NT2/D1 (cell line): ENCODE measurements at regions not wholly inside any gene's neighbourhood (a gene's known extent, or its start where the extent isn't known, plus 50 kb on each side); places are given as distances from the start of the nearest gene placed in this dataset.

Experiments used
- DNase-seq: peaks from one replicate; pipeline ENCODE4 v3.0.0-alpha.2; 2011; ENCODE audit warnings: low read depth, low spot score
- H3K27me3 ChIP-seq: 2 replicates; pipeline ENCODE4 v1.6.0; 2011; ENCODE audit warnings: mild to moderate bottlenecking; ENCODE audit not compliant: insufficient read length, insufficient read depth
- H3K36me3 ChIP-seq: 2 replicates; pipeline ENCODE4 v1.6.1; 2011; ENCODE audit warnings: mild to moderate bottlenecking, low read length, mixed read lengths; ENCODE audit not compliant: insufficient read depth, insufficient read length
- H3K4me1 ChIP-seq: 2 replicates; pipeline ENCODE4 v1.5.1; 2011; ENCODE audit not compliant: insufficient read depth, insufficient read length
- H3K4me3 ChIP-seq: 2 replicates; pipeline ENCODE4 v1.5.1; 2011; ENCODE audit warnings: low read depth; ENCODE audit not compliant: insufficient read length
- H3K9ac ChIP-seq: 2 replicates; pipeline ENCODE4 v1.6.0; 2011; ENCODE audit warnings: low read depth; ENCODE audit not compliant: insufficient read length
- H3K9me3 ChIP-seq: 2 replicates; pipeline ENCODE4 v1.5.1; 2011; ENCODE audit warnings: mild to moderate bottlenecking, low read length; ENCODE audit not compliant: insufficient read depth
- SUZ12 ChIP-seq: IDR thresholded peaks from 2 replicates; pipeline ENCODE4 v1.6.1; 2011; ENCODE audit not compliant: insufficient read length, insufficient read depth; ENCODE audit errors: extremely low read depth
- YY1 ChIP-seq: IDR thresholded peaks from 2 replicates; pipeline ENCODE4 v1.6.1; 2011; ENCODE audit not compliant: insufficient read length, insufficient read depth
- ZNF274 ChIP-seq: IDR thresholded peaks from 2 replicates; pipeline ENCODE4 v1.6.1; 2011; ENCODE audit warnings: mild to moderate bottlenecking, low read depth, low read length

GRCh38 chr1:36579039-36579438 lies 96.3 kb upstream of the CSF3R start:
- H3K9me3 ChIP-seq = no peaks in the 10 kb centered on the region
- H3K4me1 ChIP-seq = peaks cover 19% of the 10 kb centered on the region
- H3K4me3 ChIP-seq = no peak overlapping the region
- no peaks in the 10 kb centered on the region for H3K36me3 ChIP-seq
- H3K9ac ChIP-seq = no peak overlapping the region
- TF ChIP-seq ZNF274 (no peak), SUZ12 (no peak), YY1 (no peak)
- peaks cover 3% of the 10 kb centered on the region for H3K27me3 ChIP-seq
- no peak for DNase-seq

- no peak for TF ChIP-seq ZNF274
- TF ChIP-seq SUZ12 = no peak
- TF ChIP-seq YY1 = no peak
- H3K9me3 ChIP-seq = no peaks in the 10 kb centered on the region
- no peak for DNase-seq
- peaks cover 10% of the 10 kb centered on the region for H3K27me3 ChIP-seq
- H3K9ac ChIP-seq = peak overlapping the region; percentile 37
- H3K4me1 ChIP-seq = peaks cover 7% of the 10 kb centered on the region
- H3K4me3 ChIP-seq = no peak overlapping the region
- no peaks in the 10 kb centered on the region for H3K36me3 ChIP-seq
Measured at GRCh38 chr1:36576551-36577110, 93.9 kb upstream of the CSF3R start.

GRCh38 chr1:36576118-36576517 lies 93.4 kb upstream of the CSF3R start:
- Histone ChIP-seq H3K4me3 (no peak overlapping the region), H3K27me3 (peaks cover 10% of the 10 kb centered on the region), H3K36me3 (no peaks in the 10 kb centered on the region), H3K4me1 (peaks cover 7% of the 10 kb centered on the region), H3K9ac (peak overlapping the region; percentile 37), H3K9me3 (no peaks in the 10 kb centered on the region)
- no peak for TF ChIP-seq SUZ12
- peak; percentile 65 for DNase-seq

- peaks cover 7% of the 10 kb centered on the region for H3K27me3 ChIP-seq
- H3K9ac ChIP-seq = no peak overlapping the region
- no peak for TF ChIP-seq SUZ12
- no peak for TF ChIP-seq YY1
- TF ChIP-seq ZNF274 = no peak
- no peaks in the 10 kb centered on the region for H3K36me3 ChIP-seq
- H3K9me3 ChIP-seq = no peaks in the 10 kb centered on the region
- no peak overlapping the region for H3K4me3 ChIP-seq
- no peak for DNase-seq
- H3K4me1 ChIP-seq = peaks cover 4% of the 10 kb centered on the region
Measured at GRCh38 chr1:36573445-36573844, 90.7 kb upstream of the CSF3R start.

- Histone ChIP-seq H3K4me1 (peaks cover 4% of the 10 kb centered on the region), H3K9ac (no peak overlapping the region), H3K4me3 (no peak overlapping the region), H3K27me3 (peaks cover 7% of the 10 kb centered on the region), H3K9me3 (no peaks in the 10 kb centered on the region), H3K36me3 (no peaks in the 10 kb centered on the region)
- DNase-seq = no peak
- TF ChIP-seq ZNF274 (no peak), YY1 (no peak), SUZ12 (no peak)
Measured at GRCh38 chr1:36572906-36573305, 90.2 kb upstream of the CSF3R start.

GRCh38 chr1:36572142-36572715 lies 89.5 kb upstream of the CSF3R start:
- no peaks in the 10 kb centered on the region for H3K36me3 ChIP-seq
- peaks cover 7% of the 10 kb centered on the region for H3K27me3 ChIP-seq
- DNase-seq = no peak
- no peak overlapping the region for H3K4me3 ChIP-seq
- H3K9me3 ChIP-seq = no peaks in the 10 kb centered on the region
- no peak overlapping the region for H3K9ac ChIP-seq
- peaks cover 4% of the 10 kb centered on the region for H3K4me1 ChIP-seq
- TF ChIP-seq ZNF274 (no peak), YY1 (no peak), SUZ12 (no peak)

GRCh38 chr1:36571106-36571505 lies 88.4 kb upstream of the CSF3R start:
- no peak overlapping the region for H3K4me3 ChIP-seq
- peaks cover 7% of the 10 kb centered on the region for H3K27me3 ChIP-seq

More at GRCh38 chr1:36571106-36571505, 88.4 kb upstream of the CSF3R start:
- H3K36me3 ChIP-seq = no peaks in the 10 kb centered on the region
- no peaks in the 10 kb centered on the region for H3K9me3 ChIP-seq
- no peak for DNase-seq
- H3K4me1 ChIP-seq = peaks cover 5% of the 10 kb centered on the region
- H3K9ac ChIP-seq = no peak overlapping the region
- no peak for TF ChIP-seq ZNF274
